ENCODE measurements at regions not wholly inside any gene's neighbourhood (a gene's known extent, or its start where the extent isn't known, plus 50 kb on each side); places are given as distances from the start of the nearest gene placed in this dataset.
A peak's percentile ranks its signal among the peaks of the same experiment; 100 is the strongest.

DNA sequence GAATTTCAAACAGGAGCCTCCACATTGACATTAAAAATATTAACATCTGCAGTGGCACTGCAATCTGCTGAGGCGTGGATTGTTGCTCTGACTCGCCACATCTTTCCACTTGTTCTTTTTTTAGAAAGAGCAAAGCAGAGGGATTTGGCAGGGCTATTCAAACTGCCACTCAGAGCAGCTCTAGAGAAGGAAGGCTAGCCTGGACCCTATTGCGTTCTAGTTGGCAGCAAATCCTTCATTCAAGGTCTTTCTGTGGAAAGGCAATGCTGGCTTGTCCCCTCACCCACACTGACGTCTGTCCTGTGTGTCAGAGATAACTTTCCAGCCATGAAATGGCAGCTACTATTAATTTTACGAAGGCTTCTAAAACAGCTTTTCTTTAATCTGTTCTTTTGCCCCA, 483.2 kb upstream of the SGO1 start:
- TF ChIP-seq, protein P1, sequence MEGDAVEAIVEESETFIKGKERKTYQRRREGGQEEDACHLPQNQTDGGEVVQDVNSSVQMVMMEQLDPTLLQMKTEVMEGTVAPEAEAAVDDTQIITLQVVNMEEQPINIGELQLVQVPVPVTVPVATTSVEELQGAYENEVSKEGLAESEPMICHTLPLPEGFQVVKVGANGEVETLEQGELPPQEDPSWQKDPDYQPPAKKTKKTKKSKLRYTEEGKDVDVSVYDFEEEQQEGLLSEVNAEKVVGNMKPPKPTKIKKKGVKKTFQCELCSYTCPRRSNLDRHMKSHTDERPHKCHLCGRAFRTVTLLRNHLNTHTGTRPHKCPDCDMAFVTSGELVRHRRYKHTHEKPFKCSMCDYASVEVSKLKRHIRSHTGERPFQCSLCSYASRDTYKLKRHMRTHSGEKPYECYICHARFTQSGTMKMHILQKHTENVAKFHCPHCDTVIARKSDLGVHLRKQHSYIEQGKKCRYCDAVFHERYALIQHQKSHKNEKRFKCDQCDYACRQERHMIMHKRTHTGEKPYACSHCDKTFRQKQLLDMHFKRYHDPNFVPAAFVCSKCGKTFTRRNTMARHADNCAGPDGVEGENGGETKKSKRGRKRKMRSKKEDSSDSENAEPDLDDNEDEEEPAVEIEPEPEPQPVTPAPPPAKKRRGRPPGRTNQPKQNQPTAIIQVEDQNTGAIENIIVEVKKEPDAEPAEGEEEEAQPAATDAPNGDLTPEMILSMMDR (conservative IDR thresholded peaks at IDR 0.05; ENCODE audit: low read length): no peak
- no peak overlapping the region for H3K4me3 ChIP-seq (ENCODE audit: low read length)
- DNase-seq (ENCODE audit: low read depth): peak; percentile 24

DNA sequence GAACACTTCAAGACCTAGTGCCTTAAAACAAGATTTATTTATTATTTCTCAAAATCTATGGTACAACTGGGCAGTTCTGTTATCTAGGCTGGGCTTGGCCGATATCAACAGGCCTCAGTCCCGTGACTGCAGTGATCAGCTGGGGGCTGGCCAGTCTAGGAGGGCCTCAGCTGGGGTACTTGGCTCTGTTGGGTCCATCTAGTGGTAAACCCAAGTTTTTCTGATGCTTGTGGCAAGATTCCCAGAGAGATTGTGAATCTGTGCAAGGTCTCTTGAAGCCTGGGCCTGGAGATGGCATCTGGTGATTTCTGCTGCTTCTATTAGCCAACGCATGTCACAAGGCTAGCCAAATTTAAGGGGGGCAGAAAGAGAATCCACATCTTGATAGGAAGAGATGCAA, 482.4 kb upstream of the SGO1 start:
- H3K4me3 ChIP-seq (ENCODE audit: low read length): no peak overlapping the region
- TF ChIP-seq, protein P1 (conservative IDR thresholded peaks at IDR 0.05; ENCODE audit: low read length): peak; percentile 22; the same call in 1 of the 2 replicates
- DNase-seq (ENCODE audit: low read depth): no peak

DNA sequence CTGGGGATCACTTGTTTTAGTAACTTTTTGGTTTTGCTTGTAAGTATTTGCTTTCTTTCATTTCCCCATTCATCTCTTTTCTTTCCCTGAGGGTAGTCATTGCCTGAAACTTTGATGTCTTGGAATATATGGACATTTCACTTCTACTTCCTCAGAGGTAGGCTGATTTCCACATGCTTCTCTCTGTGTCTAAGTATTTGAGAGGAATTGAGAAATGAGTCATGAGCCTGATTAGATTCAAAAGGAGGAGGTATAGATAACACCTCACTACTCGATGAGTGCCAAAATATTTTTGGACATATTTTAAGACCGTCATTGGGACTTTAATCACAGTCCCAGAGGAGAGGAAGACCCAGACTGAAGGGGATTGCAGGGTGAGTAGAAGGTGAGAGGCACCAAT, 480.1 kb upstream of the SGO1 start:
- TF ChIP-seq, protein P1 (conservative IDR thresholded peaks at IDR 0.05; ENCODE audit: low read length): no peak
- DNase-seq (ENCODE audit: low read depth): no peak

DNA sequence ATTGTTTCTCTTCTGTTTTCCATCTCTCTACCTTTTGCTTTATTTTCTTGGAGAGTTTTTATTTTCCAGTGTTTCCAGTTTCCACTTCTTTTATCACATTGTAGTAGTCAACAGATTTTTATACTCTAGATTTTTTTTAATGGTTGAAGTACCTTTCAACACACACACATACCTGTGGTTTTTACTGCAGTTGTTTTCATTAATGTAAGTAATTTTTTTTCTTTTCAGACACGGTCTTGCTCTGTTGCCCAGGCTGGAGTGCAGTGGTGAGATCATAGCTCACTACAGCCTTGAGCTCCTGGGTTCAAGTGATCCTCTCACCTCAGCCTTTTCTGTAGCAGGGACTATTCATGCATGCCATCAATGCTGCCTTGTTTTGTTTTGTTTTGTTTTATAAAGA, 472.5 kb upstream of the SGO1 start:
- no peak overlapping the region for H3K4me3 ChIP-seq (ENCODE audit: low read length)
- peak; percentile 28 for DNase-seq (ENCODE audit: low read depth)
- TF ChIP-seq, protein P1 (conservative IDR thresholded peaks at IDR 0.05; ENCODE audit: low read length): no peak

More for the DNA sequence above, 480.1 kb upstream of the SGO1 start:
- H3K4me3 ChIP-seq (ENCODE audit: low read length): no peak overlapping the region

DNA sequence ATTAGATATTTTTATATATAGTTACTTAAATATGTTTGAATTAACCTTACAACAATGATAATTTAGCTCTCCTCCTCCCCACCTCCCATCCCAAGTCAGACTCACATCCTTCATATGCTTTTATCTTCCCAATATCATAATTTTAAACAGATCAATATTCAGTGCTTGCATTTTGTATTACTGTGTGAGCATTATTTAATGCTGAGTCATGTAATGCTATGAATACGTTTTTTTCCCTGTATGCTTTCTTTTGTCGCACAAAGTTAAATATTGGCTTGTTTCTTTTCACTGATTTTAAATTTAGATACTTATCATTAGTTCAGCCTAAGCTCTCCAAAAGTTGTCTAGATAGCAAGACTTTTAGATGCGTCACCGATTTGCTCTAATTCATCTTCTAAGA, 471.6 kb upstream of the SGO1 start:
- TF ChIP-seq, protein P1 (conservative IDR thresholded peaks at IDR 0.05; ENCODE audit: low read length): no peak
- no peak overlapping the region for H3K4me3 ChIP-seq (ENCODE audit: low read length)
- no peak for DNase-seq (ENCODE audit: low read depth)

DNA sequence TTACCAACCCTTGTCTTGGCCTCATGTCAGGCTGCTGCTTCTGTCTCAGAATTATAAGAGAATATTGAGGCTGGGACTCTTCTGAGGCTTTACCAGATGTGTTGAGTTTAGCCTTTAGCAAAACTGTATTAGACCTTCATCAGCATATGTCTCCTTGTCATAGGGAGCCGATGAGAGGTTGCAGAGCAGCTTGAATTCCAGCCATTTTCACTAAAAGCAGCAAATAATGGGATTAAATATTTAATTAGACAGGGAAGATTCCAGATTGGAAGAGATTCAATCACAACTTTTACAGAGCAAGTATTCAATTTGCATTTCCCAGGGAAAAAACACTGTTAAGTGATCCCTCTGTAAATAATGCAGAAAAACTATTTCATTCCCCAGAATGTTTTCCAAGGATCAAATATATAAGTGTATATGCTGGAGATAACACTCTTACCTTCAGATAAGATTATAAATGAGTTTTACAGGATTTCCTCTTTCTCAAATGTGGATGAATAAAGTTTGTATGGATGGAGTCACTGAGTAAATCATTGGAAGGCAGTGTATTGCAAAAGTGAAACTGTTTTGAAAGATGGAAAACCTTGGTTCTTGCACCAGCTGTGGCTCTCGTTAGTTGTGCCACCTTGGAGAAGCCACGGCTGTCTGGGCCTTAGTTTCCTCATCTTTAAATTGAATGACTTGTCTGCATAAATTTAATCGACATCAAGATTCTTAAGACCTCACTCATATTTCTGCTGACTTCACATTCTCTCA, 466.4 kb upstream of the SGO1 start:
- DNase-seq (ENCODE audit: low read depth): peak; percentile 20
- no peak overlapping the region for H3K4me3 ChIP-seq (ENCODE audit: low read length)
- TF ChIP-seq, protein P1 (conservative IDR thresholded peaks at IDR 0.05; ENCODE audit: low read length): no peak

DNA sequence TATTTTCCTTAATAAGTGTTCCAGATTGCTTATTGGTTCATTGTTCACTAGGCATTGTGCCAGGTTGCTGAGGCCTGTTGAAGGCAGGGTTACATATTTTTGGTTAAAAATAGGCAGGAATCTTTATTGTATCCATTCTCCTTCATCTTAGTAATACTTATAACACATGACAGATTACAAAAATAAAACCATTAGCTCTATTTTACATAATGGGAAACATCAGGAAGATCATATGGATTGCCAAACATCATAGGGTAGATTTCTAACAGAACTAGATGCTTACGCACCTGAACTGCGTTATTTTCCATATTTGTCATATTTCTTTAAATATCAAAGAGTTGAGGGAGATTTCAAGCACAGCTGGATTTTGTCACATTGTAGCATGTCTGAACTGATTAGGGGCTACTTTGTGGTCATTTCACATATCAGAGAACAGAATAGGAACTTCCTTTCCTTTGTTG, 462.9 kb upstream of the SGO1 start:
- TF ChIP-seq, protein P1 (conservative IDR thresholded peaks at IDR 0.05; ENCODE audit: low read length): no peak
- peak; percentile 87 for DNase-seq (ENCODE audit: low read depth)
- H3K4me3 ChIP-seq (ENCODE audit: low read length): no peak overlapping the region

Data from AG10803 (cell line).